HK-2 (cell line): ENCODE measurements at regions not wholly inside any gene's neighbourhood (a gene's known extent, or its start where the extent isn't known, plus 50 kb on each side); places are given as distances from the start of the nearest gene placed in this dataset.
A peak's percentile ranks its signal among the peaks of the same experiment; 100 is the strongest.

Experiments used
- DNase-seq: peaks from one replicate; pipeline ENCODE4 v3.0.0-alpha.2; 2018; ENCODE audit not compliant: unreplicated experiment

DNA sequence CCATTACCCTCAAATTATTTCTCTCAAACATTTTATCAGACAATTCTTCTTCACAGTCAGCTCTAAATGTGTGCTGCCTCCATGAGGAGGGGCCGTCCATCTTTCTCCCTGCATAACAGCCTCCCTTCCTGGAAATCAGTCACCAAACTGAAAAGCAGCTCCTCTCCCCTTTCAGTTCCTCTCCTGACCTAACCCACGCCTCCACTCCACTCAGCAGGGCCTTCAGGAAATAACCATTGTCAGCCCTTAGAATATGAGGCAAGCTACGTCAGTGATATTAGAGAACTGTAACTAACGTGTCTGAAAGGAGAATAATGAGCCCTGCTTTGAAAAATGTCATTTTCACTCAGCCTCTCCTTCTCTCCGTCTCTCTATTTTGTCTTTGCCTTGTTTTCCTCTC is 116.2 kb downstream of the OLFM4 start:
- no peak for DNase-seq

DNA sequence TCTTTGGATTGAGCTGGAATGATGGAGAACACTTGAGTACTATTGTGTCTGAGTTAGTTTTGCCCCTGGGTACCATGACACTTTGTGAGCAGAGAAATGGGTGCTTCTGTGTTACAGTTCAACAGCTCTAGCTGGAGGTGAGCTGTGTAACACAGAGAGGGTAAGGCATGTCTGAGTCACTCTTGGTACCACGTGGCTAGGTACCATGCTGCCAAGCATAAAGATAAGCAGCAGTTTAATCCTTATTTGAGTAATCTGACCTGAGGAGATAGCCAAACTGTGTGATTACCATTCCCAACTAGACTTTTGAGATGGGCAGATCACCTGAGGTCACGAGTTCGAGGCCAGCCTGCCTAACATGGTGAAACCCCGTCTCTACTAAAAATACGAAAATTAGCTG is 122.0 kb downstream of the OLFM4 start:
- DNase-seq = no peak

DNA sequence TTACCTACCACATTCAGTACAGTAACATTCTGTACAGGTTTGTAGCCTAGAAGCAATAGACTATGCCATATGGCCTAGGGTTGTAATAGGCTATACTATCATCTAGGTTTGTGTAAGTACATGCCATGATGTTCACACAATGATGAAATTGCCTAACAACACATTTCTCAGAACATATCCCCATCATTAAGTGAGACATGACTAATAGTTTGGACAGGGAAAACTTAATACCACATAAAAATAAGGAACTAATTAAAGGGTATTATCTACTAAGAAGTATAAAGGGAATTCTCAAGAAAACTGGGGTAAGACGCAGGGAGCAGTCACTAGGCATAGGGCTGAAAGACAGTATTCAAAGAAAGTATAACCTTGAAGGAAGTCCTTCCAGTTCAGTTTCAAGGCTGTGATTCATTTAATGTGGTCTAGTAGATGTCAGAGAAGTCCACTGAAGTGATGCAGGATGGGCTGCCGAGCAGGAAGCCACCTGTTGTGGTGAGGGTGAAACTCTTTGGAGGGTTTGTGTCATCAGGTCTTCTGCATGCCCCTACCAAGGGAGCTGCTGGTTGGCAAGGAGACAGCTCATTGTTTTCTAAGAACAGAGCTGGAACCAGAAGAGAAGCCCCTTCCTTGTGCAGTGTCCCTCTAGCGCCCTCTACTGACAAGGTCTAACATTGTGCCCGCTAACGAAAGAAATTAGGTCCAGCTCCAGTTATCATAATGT is 122.9 kb downstream of the OLFM4 start:
- peak; percentile 13 for DNase-seq

DNA sequence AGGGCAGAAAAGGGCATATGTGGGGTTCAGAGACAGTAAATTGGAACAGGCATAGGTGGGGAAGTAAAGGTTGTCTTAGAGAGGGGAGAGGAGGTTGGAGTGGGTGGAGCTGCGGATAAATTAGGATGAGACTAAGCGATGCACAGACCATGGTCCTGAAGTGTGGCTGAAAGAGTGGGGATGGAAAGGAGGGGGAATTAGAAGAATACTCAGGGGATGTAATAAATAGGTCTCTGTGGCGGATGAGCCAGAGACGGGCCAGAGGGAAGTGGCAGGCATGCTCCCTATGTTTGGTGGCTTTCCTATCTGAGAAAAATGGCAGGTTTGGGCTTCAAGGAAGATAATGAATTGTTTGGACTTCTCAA is 123.4 kb downstream of the OLFM4 start:
- no peak for DNase-seq

DNA sequence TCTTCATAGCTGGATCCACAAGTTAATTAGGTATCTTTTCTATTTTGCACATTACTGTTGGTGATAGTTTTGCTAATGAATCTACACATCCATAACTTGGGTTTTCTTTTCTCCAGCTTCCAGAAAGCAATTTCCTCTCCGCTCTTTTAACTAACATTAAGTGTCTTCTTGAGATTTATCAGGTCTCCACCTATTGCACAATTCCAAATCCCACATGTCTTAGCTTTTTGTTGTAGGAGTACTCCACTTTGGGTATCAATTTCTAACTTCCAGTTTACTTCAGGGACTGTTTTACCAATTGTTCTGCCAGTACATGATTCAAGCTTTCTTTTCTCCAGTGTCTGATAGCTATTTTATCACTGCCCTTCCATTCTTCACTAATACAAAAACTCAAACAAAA is 129.6 kb downstream of the OLFM4 start:
- no peak for DNase-seq

DNA sequence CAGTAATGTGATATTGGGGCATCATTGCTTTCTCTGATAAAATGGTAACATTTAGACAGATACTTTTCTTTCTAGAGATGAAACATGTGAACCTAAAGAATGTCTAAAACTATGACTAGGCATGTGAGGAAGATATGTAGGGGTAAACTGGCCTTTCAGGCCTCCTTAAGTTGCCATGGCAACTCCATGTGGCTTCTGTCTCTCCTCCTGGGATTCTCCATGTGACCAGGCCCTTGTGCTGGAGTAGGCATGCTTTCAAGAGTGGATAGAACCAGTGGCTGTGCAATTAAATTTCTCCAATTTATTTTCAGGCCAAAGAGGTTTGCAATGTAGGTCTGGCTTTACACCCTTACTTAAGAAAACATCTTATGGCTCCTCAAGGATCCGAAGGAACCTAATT is 130.8 kb downstream of the OLFM4 start:
- DNase-seq = no peak

DNA sequence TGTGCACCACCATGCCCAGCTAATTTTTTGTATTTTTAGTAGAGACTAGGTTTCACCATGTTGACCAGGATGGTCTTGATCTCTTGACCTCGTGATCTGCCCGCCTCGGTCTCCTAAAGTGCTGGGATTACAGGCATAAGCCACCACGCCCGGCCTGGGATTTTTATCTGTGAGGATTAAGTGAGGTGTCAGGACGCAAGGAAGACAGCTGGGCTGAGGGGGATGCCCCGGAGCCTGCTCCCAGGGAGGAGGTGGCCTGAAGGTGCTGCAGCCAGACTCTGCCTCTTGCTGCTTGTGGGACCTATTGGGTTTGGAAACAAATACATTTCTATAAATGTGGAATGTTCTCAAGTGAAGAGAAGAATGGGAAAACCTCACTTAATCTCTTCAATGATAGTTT is 131.6 kb downstream of the OLFM4 start:
- no peak for DNase-seq

DNA sequence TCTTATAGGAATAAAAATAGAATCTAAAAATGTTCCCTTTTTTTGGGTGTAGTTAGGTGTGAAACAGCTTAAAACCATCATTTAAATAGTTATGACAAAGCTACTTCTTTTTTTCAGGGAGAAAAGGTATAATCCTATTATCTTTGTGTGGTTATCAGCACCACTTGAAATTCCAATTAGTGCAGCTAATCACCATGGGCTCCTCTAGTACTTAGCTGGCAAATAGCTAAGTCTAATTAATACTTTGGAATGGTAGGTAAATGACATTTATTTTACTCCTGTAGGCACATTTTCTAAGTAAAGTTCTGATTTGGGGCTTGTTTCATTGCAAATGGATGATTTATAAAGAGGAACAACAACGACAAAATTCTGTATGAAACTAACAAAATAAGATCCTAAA is 132.6 kb downstream of the OLFM4 start:
- DNase-seq = no peak

DNA sequence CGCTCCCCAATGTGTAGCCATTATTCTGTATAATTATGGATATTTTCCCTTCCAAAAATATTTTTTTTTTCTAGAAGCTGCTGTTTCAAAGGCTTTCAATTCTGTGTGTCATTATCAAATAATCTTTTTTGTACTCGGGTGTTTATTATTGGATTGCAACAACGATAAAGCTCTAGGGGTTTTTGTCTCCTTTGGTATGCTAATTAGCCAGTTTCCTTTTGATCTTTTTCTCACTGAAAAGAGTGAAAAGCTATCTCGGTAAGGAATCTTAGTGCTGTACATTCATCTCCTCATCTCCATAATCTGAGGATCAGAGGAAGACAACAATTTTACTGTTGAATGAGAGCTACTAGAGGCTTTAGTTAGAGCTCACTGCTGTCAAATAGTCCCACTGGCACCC is 136.6 kb downstream of the OLFM4 start:
- no peak for DNase-seq

DNA sequence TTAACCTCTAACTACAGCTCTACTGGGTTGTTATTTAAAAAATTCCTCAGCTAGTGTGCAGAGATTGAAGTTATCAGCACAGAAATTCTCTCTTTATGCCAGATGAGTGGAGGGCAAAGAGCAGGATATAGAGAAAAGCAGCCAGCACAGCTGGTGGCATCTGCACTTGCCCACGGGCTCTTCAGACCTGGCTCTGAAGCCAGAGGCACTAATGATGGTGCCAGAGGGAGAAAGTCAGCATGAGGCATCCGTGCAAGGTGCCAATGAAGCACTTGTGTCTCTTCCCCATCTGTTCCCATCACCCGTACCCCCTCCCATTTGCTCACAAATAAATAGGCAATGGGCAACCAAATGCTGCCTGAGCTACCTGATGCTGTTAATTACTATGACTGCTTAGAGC is 138.9 kb downstream of the OLFM4 start:
- DNase-seq = no peak

DNA sequence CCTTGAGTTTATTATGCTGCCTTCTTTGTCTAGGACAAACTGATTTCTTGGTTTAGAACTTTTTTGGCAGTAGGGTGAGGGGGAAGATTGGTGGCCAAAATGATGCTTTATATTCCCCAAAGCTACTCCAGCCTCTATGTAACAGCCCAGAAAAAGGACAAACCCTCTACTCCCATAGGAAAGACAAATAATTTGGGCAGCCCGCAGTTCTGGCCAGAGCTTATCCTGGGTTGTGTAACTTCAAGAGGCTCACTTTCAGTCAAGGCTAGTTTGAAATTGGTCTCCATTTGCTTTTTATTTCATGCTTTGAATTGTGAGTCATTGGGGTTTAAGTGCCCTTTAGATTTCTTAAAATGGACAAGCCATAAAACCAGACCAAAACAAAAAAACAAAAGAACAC is 142.3 kb downstream of the OLFM4 start:
- no peak for DNase-seq

DNA sequence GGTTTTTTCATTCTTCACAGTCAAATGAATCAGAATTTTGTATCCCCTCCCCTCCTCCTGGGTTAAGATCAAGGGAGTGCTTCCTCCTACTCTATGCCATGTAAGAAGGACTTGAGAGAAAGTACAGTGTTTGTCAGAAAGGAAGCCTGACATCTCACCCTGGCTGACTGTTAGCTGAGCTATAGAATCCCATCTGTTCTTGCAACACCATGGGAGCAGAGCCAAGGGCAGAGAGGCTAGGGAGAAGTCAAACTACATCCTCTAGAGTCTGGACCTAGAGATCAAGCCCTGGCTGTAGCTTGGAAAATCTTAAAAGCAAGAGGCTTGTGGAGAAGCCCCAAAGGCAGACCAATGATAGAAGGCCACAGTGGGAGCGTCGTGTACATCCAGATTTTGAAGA is 145.9 kb downstream of the OLFM4 start:
- DNase-seq = no peak

DNA sequence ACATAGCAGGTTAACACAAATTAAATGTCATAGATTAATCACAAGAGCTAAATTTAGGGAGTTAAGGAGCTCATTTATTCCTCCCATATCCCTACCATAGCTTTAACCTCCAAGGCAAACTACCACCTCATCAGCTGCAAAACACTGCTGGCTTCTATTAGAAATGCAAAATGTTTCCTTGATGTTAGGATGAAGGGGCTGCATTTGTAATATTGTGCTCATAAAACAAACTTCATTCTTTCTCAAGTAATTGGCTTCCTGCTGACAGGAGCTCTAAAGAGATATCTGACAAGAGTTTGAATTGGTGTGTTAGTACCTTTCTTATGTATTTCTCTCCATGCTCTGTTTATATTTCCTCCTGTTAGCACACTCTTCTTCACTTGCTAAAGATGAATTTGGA is 152.1 kb downstream of the OLFM4 start:
- DNase-seq = no peak

DNA sequence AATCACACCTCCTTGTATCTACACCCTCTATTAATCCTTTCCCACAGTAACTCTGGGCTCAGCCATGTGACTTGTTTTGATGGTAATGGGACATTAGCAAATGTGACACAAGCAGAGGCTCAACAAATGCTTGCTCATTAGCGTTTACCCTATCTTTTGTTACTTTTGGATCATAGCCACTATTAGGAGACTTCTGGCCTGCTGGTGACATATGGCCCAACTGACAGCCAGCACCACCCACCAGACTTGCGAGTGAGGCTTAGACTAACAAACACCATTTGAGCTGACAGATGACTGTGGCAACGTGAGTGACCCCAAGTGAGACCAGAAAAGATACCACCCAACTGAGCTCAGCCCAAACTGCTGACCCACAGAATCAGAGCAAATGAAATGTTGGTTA is 154.1 kb downstream of the OLFM4 start:
- no peak for DNase-seq

DNA sequence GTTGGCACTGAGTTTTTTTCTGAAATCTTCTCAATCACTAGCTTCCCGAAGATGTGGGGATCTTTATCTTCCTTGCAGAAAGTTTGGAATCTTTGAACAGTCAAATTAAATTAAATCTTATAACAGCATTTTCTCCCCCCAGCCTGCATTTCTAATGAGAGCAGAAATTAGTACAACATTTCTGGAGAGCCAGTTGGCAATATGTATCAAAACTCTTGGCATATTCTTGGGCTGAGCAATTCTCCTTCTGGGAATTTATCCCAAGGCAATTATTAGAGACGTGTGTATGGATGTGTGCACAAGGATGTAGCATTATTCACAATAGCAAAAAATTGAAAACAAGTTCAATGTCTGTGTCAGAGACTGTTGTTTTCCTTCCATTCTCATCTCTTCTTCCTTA is 159.5 kb downstream of the OLFM4 start:
- DNase-seq = no peak

DNA sequence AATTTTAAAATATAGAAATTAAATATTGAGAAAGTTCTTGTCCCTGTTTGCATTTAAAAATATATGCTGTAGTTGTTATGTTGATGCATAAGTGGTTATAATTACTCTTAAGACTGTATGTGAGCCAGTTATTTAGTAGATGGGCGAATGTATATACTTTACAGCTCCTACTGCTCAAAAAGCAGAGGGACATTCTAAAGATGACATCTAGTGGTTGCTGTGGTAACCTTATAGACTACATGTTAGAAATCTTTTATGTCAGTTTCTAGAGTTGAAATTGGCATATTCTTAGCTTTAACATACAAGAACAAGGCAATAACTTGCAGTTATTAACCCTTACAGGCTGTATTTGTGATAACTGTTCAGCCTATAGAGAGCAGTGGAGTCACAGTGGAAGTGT is 160.5 kb downstream of the OLFM4 start:
- DNase-seq = no peak

DNA sequence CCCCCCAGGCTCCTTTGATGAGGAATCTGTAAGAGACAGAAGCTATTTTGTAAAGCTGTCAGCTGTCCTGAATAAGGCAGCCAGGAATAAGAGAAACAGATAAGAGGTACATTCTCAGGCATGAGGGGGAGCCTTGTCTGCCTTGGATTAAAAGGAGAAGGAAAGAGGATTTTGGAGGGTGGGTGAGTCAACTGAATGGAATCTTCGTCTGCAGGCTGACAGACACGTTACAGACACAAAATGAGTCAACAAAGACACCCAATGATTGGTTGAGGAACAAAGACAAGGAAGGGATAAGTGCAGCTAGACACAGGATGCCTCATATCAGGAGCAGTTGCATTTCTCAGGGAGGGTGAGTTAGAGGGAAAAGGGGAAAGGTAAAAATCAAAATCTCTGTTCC is 162.5 kb downstream of the OLFM4 start:
- peak; percentile 9 for DNase-seq

DNA sequence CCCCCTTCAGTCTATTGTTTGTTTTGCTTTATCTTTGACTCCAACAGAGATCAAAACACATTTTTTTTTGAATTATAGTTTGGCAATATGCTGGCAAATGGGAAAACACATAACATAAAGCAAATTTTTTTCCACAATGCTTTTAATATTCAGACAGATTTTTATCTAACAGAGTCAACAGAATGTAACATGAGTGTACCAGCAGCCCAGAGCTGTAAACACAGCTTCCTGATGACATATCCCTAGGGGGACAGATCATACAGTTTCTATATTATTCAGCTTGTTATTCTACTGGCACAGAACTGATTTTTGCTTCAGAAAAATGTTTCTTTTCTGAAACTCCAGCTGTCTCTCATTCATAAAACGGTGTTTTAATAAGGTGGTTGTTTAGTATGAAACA is 168.8 kb downstream of the OLFM4 start:
- DNase-seq = no peak

DNA sequence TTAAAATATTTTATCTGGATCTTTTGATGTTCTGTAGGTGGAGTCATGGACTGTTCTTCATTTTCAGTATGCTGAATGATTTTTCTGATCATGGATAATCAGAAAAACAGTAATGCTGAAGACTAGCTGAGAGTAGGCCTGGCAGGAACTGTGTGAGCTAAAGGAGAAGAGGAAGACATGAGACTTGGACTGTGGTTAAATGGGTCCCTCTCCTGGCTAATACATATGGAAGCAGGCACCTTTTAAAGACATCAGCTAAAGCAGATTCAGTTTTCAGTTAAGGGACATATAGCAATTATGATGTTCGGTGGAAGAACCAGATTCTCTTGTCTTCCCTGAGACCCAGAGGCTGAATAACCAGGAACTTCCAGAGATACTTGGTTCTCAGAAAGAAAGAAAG is 169.4 kb downstream of the OLFM4 start:
- DNase-seq = no peak

DNA sequence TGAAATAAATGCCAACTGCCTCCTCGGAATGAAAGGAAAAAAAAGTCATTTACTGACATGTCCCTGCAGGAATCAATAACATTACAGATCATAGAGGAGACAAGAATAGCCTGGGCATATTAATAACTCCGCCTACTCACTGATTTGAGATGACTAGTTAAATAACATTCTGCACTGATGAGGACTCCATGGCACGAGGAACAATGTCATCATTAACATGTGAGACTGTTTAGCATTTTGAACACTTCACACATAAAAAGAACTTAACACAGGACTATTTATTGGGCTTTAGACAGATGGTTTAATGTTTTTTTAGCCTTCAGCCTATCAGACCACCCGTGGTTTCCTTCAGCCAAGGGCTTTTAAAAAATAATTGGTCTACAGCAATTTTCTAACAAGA is 170.1 kb downstream of the OLFM4 start:
- no peak for DNase-seq

DNA sequence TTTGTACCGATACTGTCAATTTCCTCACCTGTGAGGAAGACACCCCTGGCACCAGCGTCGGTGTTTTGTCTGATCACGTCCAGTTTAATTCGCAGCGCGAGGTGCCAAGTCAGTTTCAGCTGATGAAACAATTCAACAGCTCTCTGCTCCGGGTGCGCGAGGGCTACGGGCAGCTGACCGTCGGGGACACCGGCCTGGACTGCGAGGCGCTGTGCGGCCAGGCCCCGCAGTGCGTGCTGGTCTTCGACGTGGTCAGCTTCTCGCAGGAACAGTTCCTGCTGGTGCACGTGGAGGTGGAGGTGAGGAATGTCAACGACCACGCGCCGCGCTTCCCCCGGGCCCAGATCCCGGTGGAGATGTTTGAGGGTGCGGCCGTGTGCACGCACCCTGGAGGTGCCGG is 171.5 kb downstream of the OLFM4 start:
- no peak for DNase-seq

DNA sequence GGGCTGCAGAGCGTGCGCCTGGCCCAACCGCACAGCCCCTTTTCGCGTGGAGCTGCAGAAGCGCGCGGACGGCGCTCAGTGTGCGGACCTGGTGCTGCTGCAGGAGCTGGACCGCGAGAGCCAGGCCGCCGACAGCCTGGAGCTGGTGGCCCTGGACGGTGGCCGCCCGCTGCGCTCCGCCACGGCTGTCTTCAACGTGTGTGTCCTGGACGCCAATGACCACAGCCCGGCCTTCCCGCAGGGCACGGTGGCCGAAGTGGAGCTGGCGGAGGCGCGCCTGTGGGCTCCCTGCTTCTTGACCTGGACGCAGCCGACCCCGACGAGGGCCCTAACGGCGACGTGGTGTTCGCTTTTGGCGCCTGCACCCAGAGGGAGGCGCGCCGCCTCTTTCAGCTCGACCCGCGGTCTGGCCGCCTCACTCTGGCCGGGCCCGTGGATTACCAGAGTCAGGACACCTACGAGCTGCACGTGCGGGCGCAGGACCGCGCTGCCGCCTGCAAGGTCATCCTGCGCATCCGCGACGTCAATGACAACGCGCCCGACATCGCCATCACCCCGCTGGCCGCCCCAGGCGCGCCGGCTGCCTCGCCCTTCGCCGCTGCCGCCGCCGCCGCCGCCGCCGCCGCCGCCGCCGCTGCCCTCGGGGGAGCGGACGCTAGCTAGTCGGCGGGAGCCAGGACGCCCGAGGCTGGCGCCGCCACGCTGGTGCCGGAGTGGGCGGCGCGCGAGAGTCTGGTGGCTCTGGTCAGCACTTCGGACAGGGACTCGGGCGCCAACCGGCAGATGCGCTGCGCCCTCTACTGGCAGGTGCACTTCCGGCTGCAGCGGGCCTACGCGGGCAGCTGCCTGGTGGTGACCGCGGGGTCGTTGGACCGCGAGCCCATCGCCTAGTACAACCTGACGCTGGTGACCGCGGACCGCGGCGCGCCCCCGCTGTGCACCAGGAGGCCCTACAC is 172.2 kb downstream of the OLFM4 start:
- DNase-seq = no peak

DNA sequence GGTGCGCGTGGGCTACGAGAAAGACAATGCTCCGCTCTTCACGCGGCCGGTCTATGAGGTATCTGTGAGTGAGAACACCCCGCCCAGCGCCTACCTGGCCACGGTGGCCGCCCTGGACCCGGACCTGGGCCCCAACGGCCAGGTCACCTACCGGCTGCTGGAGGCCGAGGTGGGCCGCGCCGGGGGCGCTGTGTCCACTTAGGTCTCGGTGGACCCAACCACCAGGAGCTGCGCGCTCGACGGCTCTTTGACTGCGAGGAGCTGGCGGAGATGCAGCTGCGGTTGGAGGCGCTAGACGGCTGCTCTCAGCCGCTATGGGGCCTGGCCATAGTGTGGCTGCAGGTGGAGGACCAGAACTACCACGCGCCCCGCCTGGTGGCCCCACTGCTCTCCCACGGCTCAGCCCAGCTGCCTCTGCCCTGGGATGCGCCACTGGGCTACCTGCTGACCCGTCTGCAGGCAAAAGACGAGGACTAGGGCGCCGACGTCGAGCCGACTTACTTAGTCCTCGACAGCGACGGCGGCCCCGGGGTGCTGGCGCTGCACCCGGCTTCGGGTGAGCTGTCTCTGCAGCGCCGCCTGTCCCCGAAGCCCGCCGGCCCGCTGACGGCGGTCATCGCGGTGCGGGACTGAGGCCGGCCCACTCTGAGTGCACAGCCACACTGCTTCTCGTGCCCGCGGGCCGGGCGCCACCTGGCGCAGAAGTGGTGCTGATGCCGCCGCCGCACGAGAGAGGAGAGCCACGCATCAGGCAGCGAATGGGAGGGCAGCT is 173.0 kb downstream of the OLFM4 start:
- no peak for DNase-seq
